ENCODE measurements at regions not wholly inside any gene's neighbourhood (a gene's known extent, or its start where the extent isn't known, plus 50 kb on each side); places are given as distances from the start of the nearest gene placed in this dataset.

- TF ChIP-seq POLR2AphosphoS5 (IDR thresholded peaks at IDR 0.05) (no peak), CTCF (IDR thresholded peaks at IDR 0.05) (no peak), EP300 (IDR thresholded peaks at IDR 0.05) (no peak), POLR2A (IDR thresholded peaks at IDR 0.05) (no peak)
Measured at GRCh38 chr2:18247282-18248110, 313.0 kb downstream of the RDH14 start.

All from suprapubic skin (tissue), 4 donors.